NCI-H1694 treated with DMSO at 0.1 percent for 48 hours (cell line): ENCODE measurements at regions not wholly inside any gene's neighbourhood (a gene's known extent, or its start where the extent isn't known, plus 50 kb on each side); places are given as distances from the start of the nearest gene placed in this dataset.

Experiments
- DNase-seq: peaks from one replicate; lab custom pipeline; 2025; lab: John Stamatoyannopoulos, UW

- DNase-seq: no peak
Observed at GRCh38 chr2:67625178-67625577, 228.0 kb downstream of the ETAA1 start.

- DNase-seq: no peak
Observed at GRCh38 chr2:67625690-67626475, 228.8 kb downstream of the ETAA1 start.

GRCh38 chr2:67626656-67627055 is 229.5 kb downstream of the ETAA1 start:
- DNase-seq: no peak

GRCh38 chr2:67627456-67628207 is 230.5 kb downstream of the ETAA1 start:
- no peak for DNase-seq

GRCh38 chr2:67628892-67629291 is 231.8 kb downstream of the ETAA1 start:
- no peak for DNase-seq

GRCh38 chr2:67631483-67631882 is 234.3 kb downstream of the ETAA1 start:
- DNase-seq: no peak

GRCh38 chr2:67633212-67633856 is 236.2 kb downstream of the ETAA1 start:
- no peak for DNase-seq

- no peak for DNase-seq
Observed at GRCh38 chr2:67638146-67638545, 241.0 kb downstream of the ETAA1 start.

- DNase-seq: no peak
Observed at GRCh38 chr2:67641312-67642045, 244.3 kb downstream of the ETAA1 start.

- DNase-seq: no peak
Observed at GRCh38 chr2:67642046-67642382, 244.9 kb downstream of the ETAA1 start.

- no peak for DNase-seq
Observed at GRCh38 chr2:67642961-67643360, 245.8 kb downstream of the ETAA1 start.

GRCh38 chr2:67645280-67646138 is 248.4 kb downstream of the ETAA1 start:
- no peak for DNase-seq

GRCh38 chr2:67646714-67647333 is 249.7 kb downstream of the ETAA1 start:
- DNase-seq: no peak

- DNase-seq: peak; percentile 56
Observed at GRCh38 chr2:67649331-67650261, 252.5 kb downstream of the ETAA1 start.

- DNase-seq: peak; percentile 22
Observed at GRCh38 chr2:67650291-67651133, 253.4 kb downstream of the ETAA1 start.

- DNase-seq: no peak
Observed at GRCh38 chr2:67651565-67651964, 254.4 kb downstream of the ETAA1 start.

GRCh38 chr2:67652679-67653078 is 255.5 kb downstream of the ETAA1 start:
- DNase-seq: no peak

GRCh38 chr2:67656875-67657274 is 259.7 kb downstream of the ETAA1 start:
- no peak for DNase-seq

- no peak for DNase-seq
Observed at GRCh38 chr2:67658820-67659219, 261.7 kb downstream of the ETAA1 start.
